ENCODE measurements at regions not wholly inside any gene's neighbourhood (a gene's known extent, or its start where the extent isn't known, plus 50 kb on each side); places are given as distances from the start of the nearest gene placed in this dataset.

- TF ChIP-seq CTCF (IDR thresholded peaks at IDR 0.05; ENCODE audit: control extremely low read depth, extremely low read depth, low read depth, missing control alignments) = no peak
- CTCF ChIA-PET = no interaction called here
- no peak for DNase-seq (ENCODE audit: extremely low spot score)
- POLR2A ChIA-PET = no interaction called here
These were observed 261.3 kb upstream of the ESRRG start for GRCh38 chr1:216984536-216984935.

GRCh38 chr1:216983823-216984222, 260.6 kb upstream of the ESRRG start:
- ChIA-PET POLR2A (no interaction called here), CTCF (no interaction called here)
- TF ChIP-seq CTCF (IDR thresholded peaks at IDR 0.05; ENCODE audit: control extremely low read depth, extremely low read depth, low read depth, missing control alignments) = no peak
- no peak for DNase-seq (ENCODE audit: extremely low spot score)

GRCh38 chr1:216961516-216961915, 238.3 kb upstream of the ESRRG start:
- TF ChIP-seq CTCF (IDR thresholded peaks at IDR 0.05; ENCODE audit: control extremely low read depth, extremely low read depth, low read depth, missing control alignments) = peak; percentile 12
- no peak for DNase-seq (ENCODE audit: extremely low spot score)
- POLR2A ChIA-PET = no interaction called here
- CTCF ChIA-PET = interaction anchor here (0.7 kb wide), 1 partner anchor 14 kb away, joined by 3 read pairs; no protein-coding TSS in a partner anchor

GRCh38 chr1:216960716-216961115, 237.5 kb upstream of the ESRRG start:
- no peak for DNase-seq (ENCODE audit: extremely low spot score)
- ChIA-PET POLR2A (no interaction called here), CTCF (interaction anchor here (0.7 kb wide), 1 partner anchor 13 kb away, joined by 3 read pairs; no protein-coding TSS in a partner anchor)
- TF ChIP-seq CTCF (IDR thresholded peaks at IDR 0.05; ENCODE audit: control extremely low read depth, extremely low read depth, low read depth, missing control alignments) = no peak

GRCh38 chr1:216958569-216958968, 235.3 kb upstream of the ESRRG start:
- TF ChIP-seq CTCF (IDR thresholded peaks at IDR 0.05; ENCODE audit: control extremely low read depth, extremely low read depth, low read depth, missing control alignments) = no peak
- POLR2A ChIA-PET = no interaction called here
- DNase-seq (ENCODE audit: extremely low spot score) = no peak
- CTCF ChIA-PET = no interaction called here

GRCh38 chr1:216953495-216953894, 230.3 kb upstream of the ESRRG start:
- no peak for TF ChIP-seq CTCF (IDR thresholded peaks at IDR 0.05; ENCODE audit: control extremely low read depth, extremely low read depth, low read depth, missing control alignments)
- POLR2A ChIA-PET = interaction anchor here (0.6 kb wide), 1 partner anchor 17 kb away, joined by 3 read pairs; no protein-coding TSS in a partner anchor
- no peak for DNase-seq (ENCODE audit: extremely low spot score)
- CTCF ChIA-PET = no interaction called here

GRCh38 chr1:216952864-216953263, 229.6 kb upstream of the ESRRG start:
- CTCF ChIA-PET = no interaction called here
- no peak for TF ChIP-seq CTCF (IDR thresholded peaks at IDR 0.05; ENCODE audit: control extremely low read depth, extremely low read depth, low read depth, missing control alignments)
- no peak for DNase-seq (ENCODE audit: extremely low spot score)
- POLR2A ChIA-PET = no interaction called here

All from GM10248 (cell line).